ENCODE measurements at regions not wholly inside any gene's neighbourhood (a gene's known extent, or its start where the extent isn't known, plus 50 kb on each side); places are given as distances from the start of the nearest gene placed in this dataset.

DNA sequence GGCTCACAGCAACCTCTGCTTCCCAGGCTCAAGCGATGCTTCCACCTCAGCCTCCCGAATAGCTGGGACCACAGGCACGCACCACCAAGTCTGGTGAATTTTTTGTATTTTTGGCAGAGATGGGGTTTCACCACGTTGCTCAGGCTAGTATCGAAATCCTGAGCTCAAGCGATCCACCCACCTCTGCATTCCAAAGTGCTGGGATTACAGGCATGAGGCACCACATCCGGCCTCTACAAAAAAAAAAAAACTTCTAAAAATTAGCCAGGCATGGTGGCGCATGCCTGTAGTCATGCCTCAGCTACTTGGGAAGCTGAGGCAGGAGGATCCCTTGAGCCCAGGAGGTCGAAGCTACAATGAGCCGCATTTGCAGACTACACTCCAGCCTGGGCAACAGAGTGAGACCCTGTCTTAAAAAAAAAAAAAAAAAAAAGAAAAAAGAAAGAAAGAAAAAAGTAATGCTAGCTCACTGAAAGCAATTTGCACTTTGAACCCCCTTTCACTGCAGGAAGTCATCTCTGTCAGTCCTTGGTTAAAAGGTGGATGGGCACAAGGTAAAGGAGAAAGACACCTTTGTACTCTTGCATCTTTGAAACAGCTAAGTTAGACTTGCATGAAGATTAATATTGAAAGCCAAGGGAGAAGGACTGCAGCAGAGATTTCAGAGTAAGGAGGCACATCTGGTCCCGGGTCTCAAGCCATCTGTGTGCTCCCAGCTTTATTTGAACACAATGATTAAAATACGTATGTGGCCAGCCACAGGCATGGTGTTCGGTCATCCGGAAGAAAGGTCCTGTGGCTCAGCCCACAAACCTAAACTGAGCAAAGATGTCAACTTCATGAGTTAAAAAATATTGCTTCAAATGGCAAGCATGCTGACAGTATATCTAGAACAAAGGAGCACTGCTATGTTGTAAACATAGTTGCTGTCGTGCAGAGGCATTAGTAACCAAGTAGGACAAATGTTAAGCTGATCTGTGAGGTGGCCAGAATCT, 103.8 kb upstream of the HMGA2 start:
- TF ChIP-seq CTCF (IDR thresholded peaks at IDR 0.05; ENCODE audit: low read depth, low read length, missing input control) (no peak), TAF1 (conservative IDR thresholded peaks at IDR 0.05) (no peak), RAD21 (IDR thresholded peaks at IDR 0.05) (no peak), ZBTB33 (IDR thresholded peaks at IDR 0.05) (no peak), MAX (IDR thresholded peaks at IDR 0.05) (no peak), EGR1 (IDR thresholded peaks at IDR 0.05; ENCODE audit: low read depth in 2 of 2) (no peak), GABPA (IDR thresholded peaks at IDR 0.05 in 1 of 2, conservative IDR thresholded peaks at IDR 0.05 in 1 of 2) (no peak), YY1 (IDR thresholded peaks at IDR 0.05) (no peak)
- TF ChIP-seq, protein P1, sequence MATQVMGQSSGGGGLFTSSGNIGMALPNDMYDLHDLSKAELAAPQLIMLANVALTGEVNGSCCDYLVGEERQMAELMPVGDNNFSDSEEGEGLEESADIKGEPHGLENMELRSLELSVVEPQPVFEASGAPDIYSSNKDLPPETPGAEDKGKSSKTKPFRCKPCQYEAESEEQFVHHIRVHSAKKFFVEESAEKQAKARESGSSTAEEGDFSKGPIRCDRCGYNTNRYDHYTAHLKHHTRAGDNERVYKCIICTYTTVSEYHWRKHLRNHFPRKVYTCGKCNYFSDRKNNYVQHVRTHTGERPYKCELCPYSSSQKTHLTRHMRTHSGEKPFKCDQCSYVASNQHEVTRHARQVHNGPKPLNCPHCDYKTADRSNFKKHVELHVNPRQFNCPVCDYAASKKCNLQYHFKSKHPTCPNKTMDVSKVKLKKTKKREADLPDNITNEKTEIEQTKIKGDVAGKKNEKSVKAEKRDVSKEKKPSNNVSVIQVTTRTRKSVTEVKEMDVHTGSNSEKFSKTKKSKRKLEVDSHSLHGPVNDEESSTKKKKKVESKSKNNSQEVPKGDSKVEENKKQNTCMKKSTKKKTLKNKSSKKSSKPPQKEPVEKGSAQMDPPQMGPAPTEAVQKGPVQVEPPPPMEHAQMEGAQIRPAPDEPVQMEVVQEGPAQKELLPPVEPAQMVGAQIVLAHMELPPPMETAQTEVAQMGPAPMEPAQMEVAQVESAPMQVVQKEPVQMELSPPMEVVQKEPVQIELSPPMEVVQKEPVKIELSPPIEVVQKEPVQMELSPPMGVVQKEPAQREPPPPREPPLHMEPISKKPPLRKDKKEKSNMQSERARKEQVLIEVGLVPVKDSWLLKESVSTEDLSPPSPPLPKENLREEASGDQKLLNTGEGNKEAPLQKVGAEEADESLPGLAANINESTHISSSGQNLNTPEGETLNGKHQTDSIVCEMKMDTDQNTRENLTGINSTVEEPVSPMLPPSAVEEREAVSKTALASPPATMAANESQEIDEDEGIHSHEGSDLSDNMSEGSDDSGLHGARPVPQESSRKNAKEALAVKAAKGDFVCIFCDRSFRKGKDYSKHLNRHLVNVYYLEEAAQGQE (IDR thresholded peaks at IDR 0.05), result no peak
- TF ChIP-seq, protein P2, sequence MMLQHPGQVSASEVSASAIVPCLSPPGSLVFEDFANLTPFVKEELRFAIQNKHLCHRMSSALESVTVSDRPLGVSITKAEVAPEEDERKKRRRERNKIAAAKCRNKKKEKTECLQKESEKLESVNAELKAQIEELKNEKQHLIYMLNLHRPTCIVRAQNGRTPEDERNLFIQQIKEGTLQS (IDR thresholded peaks at IDR 0.05), result no peak

All from liver (tissue), 3 donors.